Activated CD8-positive, alpha-beta T cell treated with anti-CD3 and anti-CD28 coated beads for 36 hours (primary cell): ENCODE measurements at regions not wholly inside any gene's neighbourhood (a gene's known extent, or its start where the extent isn't known, plus 50 kb on each side); places are given as distances from the start of the nearest gene placed in this dataset.

Experiments
- ATAC-seq: fragments of 200-7000 bp; cut with Tn5 transposase; one replicate; pipeline ENCODE4 v1.10.0; 2021; ENCODE audit warnings: mild to moderate bottlenecking, moderate library complexity
- CTCF ChIA-PET: fragments of 350-600 bp; sonication (Branson Sonifier 250); formaldehyde crosslinking; loops from one replicate; lab custom pipeline; 2021; ENCODE audit warnings: antibody characterized with exemption; lab: Charles Lee
- POLR2A ChIA-PET: fragments of 350-600 bp; sonication (Branson Sonifier 250); formaldehyde crosslinking; loops from one replicate; lab custom pipeline; 2021; ENCODE audit warnings: antibody characterized with exemption; lab: Charles Lee
- DNase-seq: peaks from one replicate; pipeline ENCODE4 v3.0.0-alpha.2; 2020
- H3K27ac Mint-ChIP-seq: one replicate; pipeline ENCODE4 v1.8.0; 2021; ENCODE audit warnings: mild to moderate bottlenecking, mixed read lengths
- H3K27me3 Mint-ChIP-seq: one replicate; pipeline ENCODE4 v1.8.0; 2021; ENCODE audit warnings: mixed read lengths
- H3K36me3 Mint-ChIP-seq: one replicate; pipeline ENCODE4 v1.8.0; 2021; ENCODE audit warnings: low read depth, mixed read lengths
- H3K4me1 Mint-ChIP-seq: one replicate; pipeline ENCODE4 v1.8.0; 2021; ENCODE audit warnings: low read depth, mixed read lengths
- H3K4me3 Mint-ChIP-seq: one replicate; pipeline ENCODE4 v1.8.0; 2021; ENCODE audit warnings: mild to moderate bottlenecking, moderate library complexity, mixed read lengths
- H3K9me3 Mint-ChIP-seq: one replicate; pipeline ENCODE4 v1.8.0; 2021; ENCODE audit warnings: mixed read lengths
- intact Hi-C: fragments of 100-400 bp; cut with micrococcal nuclease; formaldehyde crosslinking; loops from one replicate; pipeline ENCODE4 v1.10.0; 2022
- TF ChIP-seq, protein P1 (sequence below): fragments of 200-600 bp; IDR thresholded peaks from one replicate; pipeline ENCODE4 v1.8.0; 2022; ENCODE audit warnings: antibody characterized with exemption, mild to moderate bottlenecking

DNA sequence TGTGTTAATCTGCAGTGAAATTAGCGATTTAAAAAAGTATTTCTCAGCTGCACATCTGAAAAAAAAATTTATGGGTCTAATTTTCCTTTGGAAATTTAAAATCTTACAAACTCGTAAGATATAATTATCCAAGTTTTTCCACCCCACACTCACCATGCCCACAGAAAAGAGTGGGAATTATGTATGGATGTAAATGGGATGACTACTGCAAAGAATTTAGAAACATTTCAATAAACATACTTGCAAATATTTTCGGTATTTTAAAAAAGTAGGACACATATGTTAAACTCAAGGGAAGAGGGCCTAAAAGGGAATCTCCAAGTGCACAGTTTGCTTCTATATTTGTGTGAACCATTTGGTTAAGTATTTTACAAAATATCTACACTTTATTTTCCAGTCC lies 1039.9 kb upstream of the POU3F3 start:
- H3K36me3 Mint-ChIP-seq, result no peaks in the 10 kb centered on the region
- no peak overlapping the region for H3K27ac Mint-ChIP-seq
- POLR2A ChIA-PET, result no interaction called here
- no peak for DNase-seq
- no peak for ATAC-seq
- H3K4me1 Mint-ChIP-seq, result no peaks in the 10 kb centered on the region
- no peaks in the 10 kb centered on the region for H3K27me3 Mint-ChIP-seq
- CTCF ChIA-PET, result no interaction called here
- intact Hi-C loops, result no loop called here
- H3K9me3 Mint-ChIP-seq, result peaks cover 7% of the 10 kb centered on the region
- no peak overlapping the region for H3K4me3 Mint-ChIP-seq
- TF ChIP-seq, protein P1, sequence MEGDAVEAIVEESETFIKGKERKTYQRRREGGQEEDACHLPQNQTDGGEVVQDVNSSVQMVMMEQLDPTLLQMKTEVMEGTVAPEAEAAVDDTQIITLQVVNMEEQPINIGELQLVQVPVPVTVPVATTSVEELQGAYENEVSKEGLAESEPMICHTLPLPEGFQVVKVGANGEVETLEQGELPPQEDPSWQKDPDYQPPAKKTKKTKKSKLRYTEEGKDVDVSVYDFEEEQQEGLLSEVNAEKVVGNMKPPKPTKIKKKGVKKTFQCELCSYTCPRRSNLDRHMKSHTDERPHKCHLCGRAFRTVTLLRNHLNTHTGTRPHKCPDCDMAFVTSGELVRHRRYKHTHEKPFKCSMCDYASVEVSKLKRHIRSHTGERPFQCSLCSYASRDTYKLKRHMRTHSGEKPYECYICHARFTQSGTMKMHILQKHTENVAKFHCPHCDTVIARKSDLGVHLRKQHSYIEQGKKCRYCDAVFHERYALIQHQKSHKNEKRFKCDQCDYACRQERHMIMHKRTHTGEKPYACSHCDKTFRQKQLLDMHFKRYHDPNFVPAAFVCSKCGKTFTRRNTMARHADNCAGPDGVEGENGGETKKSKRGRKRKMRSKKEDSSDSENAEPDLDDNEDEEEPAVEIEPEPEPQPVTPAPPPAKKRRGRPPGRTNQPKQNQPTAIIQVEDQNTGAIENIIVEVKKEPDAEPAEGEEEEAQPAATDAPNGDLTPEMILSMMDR, result no peak

DNA sequence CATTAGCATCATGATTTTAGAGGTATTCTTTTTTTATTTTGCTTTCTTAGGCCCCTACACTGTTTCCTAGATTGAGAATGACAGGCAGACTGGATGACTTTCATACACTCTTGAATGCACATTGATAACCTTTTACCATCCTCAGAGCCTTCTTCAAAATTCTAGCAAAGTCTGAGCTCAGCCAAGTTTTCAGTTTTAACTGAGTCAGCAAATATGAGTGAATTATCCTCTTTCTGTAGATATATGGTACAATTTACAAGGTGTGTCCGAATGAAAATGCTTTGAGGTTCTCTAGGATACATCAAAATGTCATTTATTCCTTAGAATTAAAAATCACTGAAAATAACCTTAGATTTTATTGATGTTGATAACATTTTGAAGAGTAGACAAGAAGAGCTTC lies 1038.2 kb upstream of the POU3F3 start:
- no peak overlapping the region for H3K27ac Mint-ChIP-seq
- TF ChIP-seq, protein P1, result no peak
- H3K4me3 Mint-ChIP-seq, result no peak overlapping the region
- no peaks in the 10 kb centered on the region for H3K4me1 Mint-ChIP-seq
- DNase-seq, result no peak
- peaks cover 7% of the 10 kb centered on the region for H3K9me3 Mint-ChIP-seq
- H3K36me3 Mint-ChIP-seq, result no peaks in the 10 kb centered on the region
- ChIA-PET CTCF (no interaction called here), POLR2A (no interaction called here)
- no peaks in the 10 kb centered on the region for H3K27me3 Mint-ChIP-seq
- ATAC-seq, result no peak
- intact Hi-C loops, result no loop called here

DNA sequence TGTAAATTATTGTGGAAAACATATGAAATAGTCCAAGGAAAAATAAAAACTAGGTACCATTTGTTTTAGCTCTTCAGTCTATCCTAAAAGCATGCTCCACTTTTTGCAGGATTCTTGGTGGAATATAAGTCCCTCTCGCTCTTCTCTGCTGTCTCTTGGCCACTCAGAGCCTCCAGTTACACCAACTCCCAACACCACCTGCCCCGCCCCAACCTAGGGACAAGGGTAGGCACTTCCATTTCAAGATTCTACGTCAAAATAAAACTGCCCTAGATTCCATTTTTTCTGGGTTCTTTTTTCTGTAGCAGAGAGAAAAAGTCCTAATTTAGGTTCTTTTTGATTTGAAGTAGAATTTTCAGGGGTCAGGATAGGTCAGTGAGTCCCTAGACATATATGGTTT lies 1036.2 kb upstream of the POU3F3 start:
- H3K27ac Mint-ChIP-seq, result no peak overlapping the region
- H3K9me3 Mint-ChIP-seq, result peaks cover 6% of the 10 kb centered on the region
- DNase-seq, result no peak
- CTCF ChIA-PET, result no interaction called here
- TF ChIP-seq, protein P1, result no peak
- H3K4me3 Mint-ChIP-seq, result no peak overlapping the region
- POLR2A ChIA-PET, result no interaction called here
- no peaks in the 10 kb centered on the region for H3K36me3 Mint-ChIP-seq
- ATAC-seq, result no peak
- H3K4me1 Mint-ChIP-seq, result no peaks in the 10 kb centered on the region
- intact Hi-C loops, result no loop called here
- H3K27me3 Mint-ChIP-seq, result no peaks in the 10 kb centered on the region

- Mint-ChIP-seq H3K27me3 (no peaks in the 10 kb centered on the region), H3K4me3 (no peak overlapping the region), H3K27ac (no peak overlapping the region), H3K36me3 (no peaks in the 10 kb centered on the region), H3K9me3 (peaks cover 6% of the 10 kb centered on the region), H3K4me1 (no peaks in the 10 kb centered on the region)
- ChIA-PET CTCF (no interaction called here), POLR2A (no interaction called here)
- ATAC-seq, result no peak
- intact Hi-C loops, result no loop called here
- TF ChIP-seq, protein P1, result no peak
- no peak for DNase-seq
Observed at GRCh38 chr2:103818176-103818575, 1035.7 kb upstream of the POU3F3 start.

- Mint-ChIP-seq H3K27ac (no peak overlapping the region), H3K4me3 (no peak overlapping the region)
Observed at GRCh38 chr2:103819599-103819998, 1034.3 kb upstream of the POU3F3 start.

More at GRCh38 chr2:103819599-103819998, 1034.3 kb upstream of the POU3F3 start:
- ChIA-PET POLR2A (no interaction called here), CTCF (no interaction called here)
- no peak for ATAC-seq
- DNase-seq, result no peak
- Mint-ChIP-seq H3K36me3 (no peaks in the 10 kb centered on the region), H3K4me1 (no peaks in the 10 kb centered on the region), H3K9me3 (peaks cover 6% of the 10 kb centered on the region), H3K27me3 (no peaks in the 10 kb centered on the region)
- intact Hi-C loops, result no loop called here
- TF ChIP-seq, protein P1, result no peak
